Epithelial cell of esophagus (primary cell): ENCODE measurements at regions not wholly inside any gene's neighbourhood (a gene's known extent, or its start where the extent isn't known, plus 50 kb on each side); places are given as distances from the start of the nearest gene placed in this dataset.

Experiments
- DNase-seq: peaks from one replicate; pipeline ENCODE4 v3.0.0; 2010; ENCODE audit warnings: low read depth
- H3K4me3 ChIP-seq: 2 replicates; pipeline ENCODE4 v1.5.1; 2011; ENCODE audit warnings: mild to moderate bottlenecking, low read length, control low read depth
- TF ChIP-seq, protein P1 (sequence below): IDR thresholded peaks from 2 replicates; pipeline ENCODE4 v1.5.1; 2011; ENCODE audit warnings: low read depth, mild to moderate bottlenecking, low read length, control low read depth, inconsistent platforms; ENCODE audit not compliant: insufficient read depth; ENCODE audit errors: missing control alignments

DNA sequence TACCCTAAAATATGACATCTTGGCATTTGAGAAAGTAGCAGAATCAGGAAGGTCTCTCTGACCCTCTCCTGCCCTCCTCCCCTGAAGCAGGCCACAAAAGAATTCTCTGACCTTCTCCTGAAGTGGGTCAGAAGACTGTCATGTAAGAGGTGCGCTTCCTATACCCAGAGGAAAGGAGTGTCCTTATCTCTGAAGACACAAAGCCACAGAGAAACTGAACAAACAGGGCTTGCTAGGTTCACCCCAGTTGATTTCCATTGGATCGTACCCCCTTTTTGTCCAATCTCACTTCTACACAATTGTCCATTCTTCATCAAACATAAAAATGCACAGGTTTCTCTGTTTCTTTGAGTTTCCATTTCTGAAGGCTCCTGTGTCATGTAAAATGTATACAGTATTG lies 272.0 kb upstream of the SOX4 start:
- DNase-seq, result no peak
- no peak overlapping the region for H3K4me3 ChIP-seq
- TF ChIP-seq, protein P1, sequence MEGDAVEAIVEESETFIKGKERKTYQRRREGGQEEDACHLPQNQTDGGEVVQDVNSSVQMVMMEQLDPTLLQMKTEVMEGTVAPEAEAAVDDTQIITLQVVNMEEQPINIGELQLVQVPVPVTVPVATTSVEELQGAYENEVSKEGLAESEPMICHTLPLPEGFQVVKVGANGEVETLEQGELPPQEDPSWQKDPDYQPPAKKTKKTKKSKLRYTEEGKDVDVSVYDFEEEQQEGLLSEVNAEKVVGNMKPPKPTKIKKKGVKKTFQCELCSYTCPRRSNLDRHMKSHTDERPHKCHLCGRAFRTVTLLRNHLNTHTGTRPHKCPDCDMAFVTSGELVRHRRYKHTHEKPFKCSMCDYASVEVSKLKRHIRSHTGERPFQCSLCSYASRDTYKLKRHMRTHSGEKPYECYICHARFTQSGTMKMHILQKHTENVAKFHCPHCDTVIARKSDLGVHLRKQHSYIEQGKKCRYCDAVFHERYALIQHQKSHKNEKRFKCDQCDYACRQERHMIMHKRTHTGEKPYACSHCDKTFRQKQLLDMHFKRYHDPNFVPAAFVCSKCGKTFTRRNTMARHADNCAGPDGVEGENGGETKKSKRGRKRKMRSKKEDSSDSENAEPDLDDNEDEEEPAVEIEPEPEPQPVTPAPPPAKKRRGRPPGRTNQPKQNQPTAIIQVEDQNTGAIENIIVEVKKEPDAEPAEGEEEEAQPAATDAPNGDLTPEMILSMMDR, result no peak

- DNase-seq, result no peak
- no peak overlapping the region for H3K4me3 ChIP-seq
- TF ChIP-seq, protein P1, result no peak
Observed at GRCh38 chr6:21323577-21323976, 270.0 kb upstream of the SOX4 start.

GRCh38 chr6:21325201-21325856 lies 268.2 kb upstream of the SOX4 start:
- H3K4me3 ChIP-seq, result no peak overlapping the region
- peak; percentile 57 for DNase-seq
- TF ChIP-seq, protein P1, result no peak

GRCh38 chr6:21327326-21328112 lies 266.0 kb upstream of the SOX4 start:
- no peak for DNase-seq
- TF ChIP-seq, protein P1, result no peak
- no peak overlapping the region for H3K4me3 ChIP-seq

- no peak overlapping the region for H3K4me3 ChIP-seq
- TF ChIP-seq, protein P1, result no peak
- no peak for DNase-seq
Observed at GRCh38 chr6:21331235-21331634, 262.3 kb upstream of the SOX4 start.

- TF ChIP-seq, protein P1, result no peak
- H3K4me3 ChIP-seq, result no peak overlapping the region
- no peak for DNase-seq
Observed at GRCh38 chr6:21332077-21332476, 261.5 kb upstream of the SOX4 start.

GRCh38 chr6:21332660-21333059 lies 260.9 kb upstream of the SOX4 start:
- TF ChIP-seq, protein P1, result no peak
- no peak for DNase-seq

More at GRCh38 chr6:21332660-21333059, 260.9 kb upstream of the SOX4 start:
- no peak overlapping the region for H3K4me3 ChIP-seq
